ENCODE measurements at regions not wholly inside any gene's neighbourhood (a gene's known extent, or its start where the extent isn't known, plus 50 kb on each side); places are given as distances from the start of the nearest gene placed in this dataset.

GRCh38 chr7:41910940-41911600, 208.2 kb upstream of the INHBA start:
- DNase-seq (ENCODE audit: low read depth in 2 of 2), result no peak

- DNase-seq (ENCODE audit: low read depth in 2 of 2), result no peak
These were observed 204.6 kb upstream of the INHBA start for GRCh38 chr7:41907444-41907843.

GRCh38 chr7:41900532-41900931, 197.6 kb upstream of the INHBA start:
- no peak for DNase-seq (ENCODE audit: low read depth in 2 of 2)

GRCh38 chr7:41899823-41900433, 197.0 kb upstream of the INHBA start:
- DNase-seq (ENCODE audit: low read depth in 2 of 2), result no peak

GRCh38 chr7:41893656-41894055, 190.8 kb upstream of the INHBA start:
- no peak for DNase-seq (ENCODE audit: low read depth in 2 of 2)

- DNase-seq (ENCODE audit: low read depth in 2 of 2), result no peak
These were observed 189.6 kb upstream of the INHBA start for GRCh38 chr7:41892356-41893100.

- DNase-seq (ENCODE audit: low read depth in 2 of 2), result no peak
These were observed 189.1 kb upstream of the INHBA start for GRCh38 chr7:41891950-41892349.

- no peak for DNase-seq (ENCODE audit: low read depth in 2 of 2)
These were observed 187.9 kb upstream of the INHBA start for GRCh38 chr7:41890631-41891274.

GRCh38 chr7:41889472-41889871, 186.6 kb upstream of the INHBA start:
- DNase-seq (ENCODE audit: low read depth in 2 of 2), result no peak

- DNase-seq (ENCODE audit: low read depth in 2 of 2), result no peak
These were observed 186.2 kb upstream of the INHBA start for GRCh38 chr7:41889040-41889439.

GRCh38 chr7:41887416-41887815, 184.5 kb upstream of the INHBA start:
- DNase-seq (ENCODE audit: low read depth in 2 of 2), result no peak

- DNase-seq (ENCODE audit: low read depth in 2 of 2), result no peak
These were observed 184.0 kb upstream of the INHBA start for GRCh38 chr7:41886901-41887311.

- no peak for DNase-seq (ENCODE audit: low read depth in 2 of 2)
These were observed 183.5 kb upstream of the INHBA start for GRCh38 chr7:41886262-41886900.

- no peak for DNase-seq (ENCODE audit: low read depth in 2 of 2)
These were observed 182.9 kb upstream of the INHBA start for GRCh38 chr7:41885748-41886147.

- DNase-seq (ENCODE audit: low read depth in 2 of 2), result no peak
These were observed 182.2 kb upstream of the INHBA start for GRCh38 chr7:41885078-41885477.

GRCh38 chr7:41882745-41883420, 180.0 kb upstream of the INHBA start:
- DNase-seq (ENCODE audit: low read depth in 2 of 2), result no peak

GRCh38 chr7:41882256-41882655, 179.4 kb upstream of the INHBA start:
- no peak for DNase-seq (ENCODE audit: low read depth in 2 of 2)

- peak; percentile 63 to 68 for DNase-seq (ENCODE audit: low read depth in 2 of 2)
These were observed 178.6 kb upstream of the INHBA start for GRCh38 chr7:41881331-41882130.

- no peak for DNase-seq (ENCODE audit: low read depth in 2 of 2)
These were observed 177.2 kb upstream of the INHBA start for GRCh38 chr7:41880107-41880506.

GRCh38 chr7:41879403-41879802, 176.5 kb upstream of the INHBA start:
- no peak for DNase-seq (ENCODE audit: low read depth in 2 of 2)
